ENCODE measurements at regions not wholly inside any gene's neighbourhood (a gene's known extent, or its start where the extent isn't known, plus 50 kb on each side); places are given as distances from the start of the nearest gene placed in this dataset.

DNA sequence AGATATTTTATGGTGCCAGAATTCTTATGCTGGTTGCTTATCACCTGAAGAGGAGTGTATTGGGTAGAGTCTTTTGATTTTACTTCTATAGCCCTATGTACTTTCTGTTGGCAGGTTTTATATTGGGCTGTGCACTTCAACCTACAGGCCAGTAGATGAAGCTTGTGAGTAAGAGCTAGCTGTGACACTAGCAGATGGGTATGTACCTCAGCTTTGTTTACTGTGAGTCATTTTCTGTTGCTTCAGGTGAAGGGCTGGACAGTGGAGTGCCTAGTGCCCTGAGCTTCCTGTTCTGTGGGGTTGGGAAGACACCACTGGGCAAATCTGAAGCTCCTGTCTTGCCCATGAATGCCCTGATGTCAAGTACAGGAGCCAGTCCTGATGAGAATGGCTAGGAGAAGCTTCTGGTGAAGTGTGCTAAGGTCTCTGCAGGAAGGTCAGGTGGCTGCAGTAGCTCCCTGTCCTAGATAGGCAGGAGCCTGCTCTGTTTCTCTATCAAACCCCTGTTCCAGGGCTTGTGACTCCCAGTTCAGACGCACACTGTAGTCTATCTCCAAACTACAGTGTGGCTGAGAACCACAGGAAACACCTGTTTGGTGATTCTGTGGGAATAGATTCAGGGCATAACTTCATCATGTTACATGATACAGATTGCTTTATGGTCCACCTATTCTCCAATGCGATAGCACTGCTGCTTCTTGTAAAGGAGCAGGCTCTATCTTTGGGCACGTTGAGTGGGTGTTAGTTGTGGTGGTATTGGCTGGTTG lies 755.7 kb downstream of the KCNA4 start:
- no peak for DNase-seq (ENCODE audit: insufficient read length, low spot score)
- no peak for TF ChIP-seq SPI1 (IDR thresholded peaks at IDR 0.05; ENCODE audit: low read depth, low read length)
- no peak for TF ChIP-seq POLR2A (IDR thresholded peaks at IDR 0.05; ENCODE audit: low read depth, low read length)
- no peak for TF ChIP-seq TAF1 (IDR thresholded peaks at IDR 0.05; ENCODE audit: low read depth, low read length)
- TF ChIP-seq POU2F2 (IDR thresholded peaks at IDR 0.05; ENCODE audit: low read depth, low read length) = no peak
- TF ChIP-seq PAX5 (IDR thresholded peaks at IDR 0.05; ENCODE audit: insufficient read depth, low read length, severe bottlenecking) = no peak
- no peak for TF ChIP-seq POLR2AphosphoS5 (IDR thresholded peaks at IDR 0.05; ENCODE audit: low read depth, low read length)
- no peak for FAIRE-seq

DNA sequence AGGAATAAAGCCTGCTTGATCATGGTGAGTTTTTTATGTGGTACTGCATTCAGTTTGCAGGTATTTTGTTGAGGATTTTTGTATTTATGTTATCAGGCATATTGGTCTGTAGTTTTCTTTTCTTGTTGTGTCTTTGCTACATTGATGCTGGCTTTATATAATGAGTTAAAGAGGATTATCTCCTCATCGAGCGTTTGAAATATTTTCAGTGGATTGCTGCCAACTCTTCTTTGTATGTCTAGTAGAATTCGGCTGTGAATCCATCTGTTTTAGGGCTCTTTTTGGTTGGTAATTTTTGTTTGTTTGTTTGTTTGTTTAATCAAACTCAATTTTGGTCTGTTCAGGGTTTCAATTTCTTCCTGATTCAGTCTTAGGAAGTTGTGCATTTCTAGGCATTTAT lies 758.4 kb downstream of the KCNA4 start:
- TF ChIP-seq PAX5 (IDR thresholded peaks at IDR 0.05; ENCODE audit: insufficient read depth, low read length, severe bottlenecking) (no peak), POLR2AphosphoS5 (IDR thresholded peaks at IDR 0.05; ENCODE audit: low read depth, low read length) (no peak), POLR2A (IDR thresholded peaks at IDR 0.05; ENCODE audit: low read depth, low read length) (no peak), TAF1 (IDR thresholded peaks at IDR 0.05; ENCODE audit: low read depth, low read length) (no peak), POU2F2 (IDR thresholded peaks at IDR 0.05; ENCODE audit: low read depth, low read length) (no peak), SPI1 (IDR thresholded peaks at IDR 0.05; ENCODE audit: low read depth, low read length) (no peak)
- DNase-seq (ENCODE audit: insufficient read length, low spot score) (no peak), FAIRE-seq (no peak)

DNA sequence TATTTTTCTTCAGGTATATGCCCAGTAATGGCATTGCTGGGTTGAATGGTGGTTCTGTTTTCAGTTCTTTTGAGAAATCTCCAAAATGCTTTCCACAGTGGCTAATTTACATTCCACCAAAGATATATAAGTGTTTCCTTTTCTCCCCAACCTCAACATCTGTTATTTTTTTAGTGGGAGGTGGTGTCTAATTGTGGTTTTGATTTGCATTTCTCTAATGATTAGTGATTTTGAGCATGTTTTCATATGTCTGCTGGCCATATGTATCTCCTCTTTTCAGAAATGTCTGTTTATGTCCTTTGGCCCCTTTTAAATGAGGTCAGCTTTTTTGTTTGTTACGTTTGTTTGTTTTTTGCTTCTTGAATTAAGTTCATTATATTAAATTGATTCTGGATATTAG lies 760.2 kb downstream of the KCNA4 start:
- TF ChIP-seq PAX5 (IDR thresholded peaks at IDR 0.05; ENCODE audit: insufficient read depth, low read length, severe bottlenecking) (no peak), POU2F2 (IDR thresholded peaks at IDR 0.05; ENCODE audit: low read depth, low read length) (no peak), POLR2AphosphoS5 (IDR thresholded peaks at IDR 0.05; ENCODE audit: low read depth, low read length) (no peak), TAF1 (IDR thresholded peaks at IDR 0.05; ENCODE audit: low read depth, low read length) (no peak), POLR2A (IDR thresholded peaks at IDR 0.05; ENCODE audit: low read depth, low read length) (no peak), SPI1 (IDR thresholded peaks at IDR 0.05; ENCODE audit: low read depth, low read length) (no peak)
- no peak for DNase-seq (ENCODE audit: insufficient read length, low spot score)
- no peak for FAIRE-seq

DNA sequence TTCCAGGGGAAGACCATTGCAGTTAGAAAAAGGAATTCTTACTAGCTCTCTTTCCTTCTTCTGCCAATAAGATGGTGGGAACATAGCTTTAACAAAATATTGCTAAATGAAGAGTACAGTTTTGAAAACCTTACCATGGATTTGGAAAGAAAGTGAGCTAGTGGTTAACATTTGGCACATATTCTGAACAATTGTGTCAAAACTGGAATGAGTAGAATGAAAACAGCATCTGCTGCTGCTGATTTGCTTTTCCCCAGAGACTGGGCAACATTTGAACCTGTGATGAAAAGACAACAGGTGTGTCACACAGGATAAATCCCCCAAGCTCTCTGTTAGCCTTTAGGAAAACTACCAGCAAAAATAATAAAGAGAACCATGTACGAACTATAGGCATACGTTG lies 761.4 kb downstream of the KCNA4 start:
- DNase-seq (ENCODE audit: insufficient read length, low spot score) (no peak), FAIRE-seq (no peak)
- no peak for TF ChIP-seq POLR2AphosphoS5 (IDR thresholded peaks at IDR 0.05; ENCODE audit: low read depth, low read length)
- TF ChIP-seq PAX5 (IDR thresholded peaks at IDR 0.05; ENCODE audit: insufficient read depth, low read length, severe bottlenecking) = no peak
- no peak for TF ChIP-seq POU2F2 (IDR thresholded peaks at IDR 0.05; ENCODE audit: low read depth, low read length)
- TF ChIP-seq POLR2A (IDR thresholded peaks at IDR 0.05; ENCODE audit: low read depth, low read length) = no peak
- TF ChIP-seq TAF1 (IDR thresholded peaks at IDR 0.05; ENCODE audit: low read depth, low read length) = no peak
- TF ChIP-seq SPI1 (IDR thresholded peaks at IDR 0.05; ENCODE audit: low read depth, low read length) = no peak

DNA sequence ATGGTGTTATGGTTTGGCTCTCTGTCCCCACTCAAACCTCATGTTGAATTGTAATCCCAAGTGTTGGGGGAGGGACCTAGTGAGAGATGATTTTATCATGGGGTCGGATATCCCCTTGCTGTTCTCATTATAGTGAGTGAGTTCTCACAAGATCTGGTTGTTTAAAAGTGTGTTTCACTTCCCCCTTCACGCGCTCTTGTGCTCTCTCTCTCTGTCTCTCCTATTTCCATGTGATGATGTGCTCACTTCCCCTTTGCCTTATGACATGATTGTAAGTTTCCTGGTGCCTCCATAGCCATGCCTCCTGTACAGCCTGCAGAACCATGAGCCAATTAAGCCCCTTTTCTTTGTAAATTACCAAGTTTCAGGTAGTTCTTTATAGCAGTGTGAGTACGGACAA lies 765.1 kb downstream of the KCNA4 start:
- DNase-seq (ENCODE audit: insufficient read length, low spot score) (no peak), FAIRE-seq (no peak)
- no peak for TF ChIP-seq POU2F2 (IDR thresholded peaks at IDR 0.05; ENCODE audit: low read depth, low read length)
- no peak for TF ChIP-seq PAX5 (IDR thresholded peaks at IDR 0.05; ENCODE audit: insufficient read depth, low read length, severe bottlenecking)
- no peak for TF ChIP-seq POLR2A (IDR thresholded peaks at IDR 0.05; ENCODE audit: low read depth, low read length)
- peak; percentile 88 for TF ChIP-seq SPI1 (IDR thresholded peaks at IDR 0.05; ENCODE audit: low read depth, low read length)
- TF ChIP-seq TAF1 (IDR thresholded peaks at IDR 0.05; ENCODE audit: low read depth, low read length) = no peak

DNA sequence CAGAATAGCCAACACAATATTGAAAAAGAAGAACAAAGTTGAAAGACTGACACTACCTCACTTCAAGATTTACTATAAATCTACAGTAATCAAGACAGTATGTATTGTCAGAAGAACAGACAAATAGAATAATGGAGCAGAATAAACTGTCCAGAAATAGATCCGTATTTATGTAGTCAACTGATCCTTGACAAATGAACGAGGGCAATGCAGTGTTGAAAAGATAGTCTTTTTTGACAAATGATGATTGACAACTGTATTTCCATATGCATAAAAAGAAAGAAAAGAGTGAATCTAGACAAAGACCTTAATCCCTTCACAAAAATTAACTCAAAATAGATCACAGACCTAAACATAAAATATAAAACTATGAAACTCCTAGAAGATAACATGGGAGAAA lies 767.1 kb downstream of the KCNA4 start:
- TF ChIP-seq SPI1 (IDR thresholded peaks at IDR 0.05; ENCODE audit: low read depth, low read length) = no peak
- TF ChIP-seq POU2F2 (IDR thresholded peaks at IDR 0.05; ENCODE audit: low read depth, low read length) = no peak
- no peak for TF ChIP-seq POLR2AphosphoS5 (IDR thresholded peaks at IDR 0.05; ENCODE audit: low read depth, low read length)
- no peak for TF ChIP-seq POLR2A (IDR thresholded peaks at IDR 0.05; ENCODE audit: low read depth, low read length)
- no peak for TF ChIP-seq TAF1 (IDR thresholded peaks at IDR 0.05; ENCODE audit: low read depth, low read length)
- TF ChIP-seq PAX5 (IDR thresholded peaks at IDR 0.05; ENCODE audit: insufficient read depth, low read length, severe bottlenecking) = no peak
- DNase-seq (ENCODE audit: insufficient read length, low spot score) = no peak
- no peak for FAIRE-seq

DNA sequence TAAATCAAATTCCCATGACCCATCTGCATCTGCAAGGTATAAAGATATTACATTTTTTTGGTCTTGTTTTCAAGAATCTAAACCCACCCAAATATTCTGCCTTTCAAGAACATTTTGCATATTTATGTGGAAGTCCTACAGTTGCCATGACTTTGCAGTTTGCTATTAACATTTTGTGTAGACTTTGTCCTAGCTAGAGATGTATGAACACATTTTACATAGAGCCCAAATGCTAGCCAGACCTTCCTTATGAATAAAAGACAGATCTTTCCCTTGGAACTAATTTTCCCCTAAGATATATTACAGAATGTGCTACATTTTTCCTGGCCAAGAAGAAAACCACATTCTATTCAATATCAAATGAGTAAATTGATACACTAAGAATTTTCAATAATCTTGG lies 772.5 kb downstream of the KCNA4 start:
- DNase-seq (ENCODE audit: insufficient read length, low spot score) = no peak
- no peak for FAIRE-seq
- TF ChIP-seq POU2F2 (IDR thresholded peaks at IDR 0.05; ENCODE audit: low read depth, low read length) (no peak), TAF1 (IDR thresholded peaks at IDR 0.05; ENCODE audit: low read depth, low read length) (no peak), POLR2AphosphoS5 (IDR thresholded peaks at IDR 0.05; ENCODE audit: low read depth, low read length) (no peak), PAX5 (IDR thresholded peaks at IDR 0.05; ENCODE audit: insufficient read depth, low read length, severe bottlenecking) (no peak), SPI1 (IDR thresholded peaks at IDR 0.05; ENCODE audit: low read depth, low read length) (no peak), POLR2A (IDR thresholded peaks at IDR 0.05; ENCODE audit: low read depth, low read length) (no peak)

DNA sequence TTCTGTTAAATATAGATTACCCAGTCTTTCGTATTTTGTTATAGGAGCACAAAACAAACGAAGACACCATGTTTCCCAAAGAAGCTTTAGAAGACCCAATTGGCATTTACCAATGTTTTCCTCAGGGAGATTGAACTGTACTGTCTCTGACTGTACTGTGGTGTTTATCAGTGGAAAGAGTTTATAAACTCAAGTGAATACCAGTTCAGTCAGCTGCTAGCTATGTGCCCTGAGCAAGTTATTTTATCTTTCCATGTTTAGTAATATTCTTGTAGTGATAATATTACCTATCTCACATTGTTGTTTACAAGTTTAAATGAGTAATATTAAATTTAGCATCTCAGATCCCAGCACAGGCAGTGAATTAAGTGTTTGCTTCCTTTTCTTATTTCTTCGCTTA lies 773.2 kb downstream of the KCNA4 start:
- no peak for DNase-seq (ENCODE audit: insufficient read length, low spot score)
- TF ChIP-seq POLR2AphosphoS5 (IDR thresholded peaks at IDR 0.05; ENCODE audit: low read depth, low read length) (no peak), POU2F2 (IDR thresholded peaks at IDR 0.05; ENCODE audit: low read depth, low read length) (no peak), TAF1 (IDR thresholded peaks at IDR 0.05; ENCODE audit: low read depth, low read length) (no peak), SPI1 (IDR thresholded peaks at IDR 0.05; ENCODE audit: low read depth, low read length) (no peak), PAX5 (IDR thresholded peaks at IDR 0.05; ENCODE audit: insufficient read depth, low read length, severe bottlenecking) (no peak), POLR2A (IDR thresholded peaks at IDR 0.05; ENCODE audit: low read depth, low read length) (no peak)
- FAIRE-seq = no peak

DNA sequence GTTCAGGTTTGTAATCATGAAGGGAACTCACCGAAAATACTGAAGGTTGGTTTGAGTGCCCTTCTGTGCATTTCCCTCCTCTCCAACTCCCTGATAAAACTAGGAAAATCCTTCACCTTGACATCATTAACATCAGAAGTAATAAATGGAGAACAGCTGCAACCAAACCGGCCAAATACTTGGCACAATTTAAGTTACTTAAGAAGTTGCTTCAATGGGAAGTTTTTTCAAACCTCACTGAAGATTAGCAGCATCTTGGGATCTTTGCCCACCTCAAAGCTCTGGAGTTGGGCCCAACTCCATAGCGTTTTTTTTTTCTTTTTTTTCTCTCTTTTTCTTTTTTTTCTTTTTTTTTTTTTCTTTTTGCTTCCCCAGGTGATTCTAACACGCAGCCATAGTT lies 784.8 kb downstream of the KCNA4 start:
- no peak for FAIRE-seq
- TF ChIP-seq TAF1 (IDR thresholded peaks at IDR 0.05; ENCODE audit: low read depth, low read length) (no peak), SPI1 (IDR thresholded peaks at IDR 0.05; ENCODE audit: low read depth, low read length) (no peak), PAX5 (IDR thresholded peaks at IDR 0.05; ENCODE audit: insufficient read depth, low read length, severe bottlenecking) (no peak), POLR2A (IDR thresholded peaks at IDR 0.05; ENCODE audit: low read depth, low read length) (no peak), POLR2AphosphoS5 (IDR thresholded peaks at IDR 0.05; ENCODE audit: low read depth, low read length) (no peak), POU2F2 (IDR thresholded peaks at IDR 0.05; ENCODE audit: low read depth, low read length) (no peak)
- no peak for DNase-seq (ENCODE audit: insufficient read length, low spot score)
